Left ventricle myocardium inferior (tissue), 1 donor: ENCODE measurements at regions not wholly inside any gene's neighbourhood (a gene's known extent, or its start where the extent isn't known, plus 50 kb on each side); places are given as distances from the start of the nearest gene placed in this dataset.

Source experiments
- DNase-seq: peaks from one replicate; pipeline ENCODE4 v3.0.0-alpha.2; 2020
- H3K27ac ChIP-seq: fragments of 200-600 bp; replicated peaks from 2 replicates; pipeline ENCODE4 v1.8.0; 2021
- H3K27me3 ChIP-seq: fragments of 200-600 bp; 2 replicates; pipeline ENCODE4 v1.8.0; 2021; ENCODE audit warnings: low read depth
- H3K36me3 ChIP-seq: fragments of 200-600 bp; 2 replicates; pipeline ENCODE4 v1.8.0; 2021
- H3K4me1 ChIP-seq: fragments of 200-600 bp; 2 replicates; pipeline ENCODE4 v1.8.0; 2021
- H3K4me3 ChIP-seq: fragments of 200-600 bp; 2 replicates; pipeline ENCODE4 v1.8.0; 2021; ENCODE audit warnings: mild to moderate bottlenecking, moderate library complexity
- H3K9me3 ChIP-seq: fragments of 200-600 bp; replicated peaks from 2 replicates; pipeline ENCODE4 v1.8.0; 2021
- intact Hi-C: fragments of 100-400 bp; cut with micrococcal nuclease; formaldehyde crosslinking; loops from one replicate; pipeline ENCODE4 v1.11.0; 2022
- TF ChIP-seq, protein P1 (sequence below): fragments of 200-600 bp; IDR thresholded peaks from 2 replicates; pipeline ENCODE4 v1.8.0; 2021; ENCODE audit warnings: antibody characterized with exemption, mild to moderate bottlenecking, borderline replicate concordance
- donor health status: DM: no; HTN: yes; CAD: no; lungs with severe emphysema.

DNA sequence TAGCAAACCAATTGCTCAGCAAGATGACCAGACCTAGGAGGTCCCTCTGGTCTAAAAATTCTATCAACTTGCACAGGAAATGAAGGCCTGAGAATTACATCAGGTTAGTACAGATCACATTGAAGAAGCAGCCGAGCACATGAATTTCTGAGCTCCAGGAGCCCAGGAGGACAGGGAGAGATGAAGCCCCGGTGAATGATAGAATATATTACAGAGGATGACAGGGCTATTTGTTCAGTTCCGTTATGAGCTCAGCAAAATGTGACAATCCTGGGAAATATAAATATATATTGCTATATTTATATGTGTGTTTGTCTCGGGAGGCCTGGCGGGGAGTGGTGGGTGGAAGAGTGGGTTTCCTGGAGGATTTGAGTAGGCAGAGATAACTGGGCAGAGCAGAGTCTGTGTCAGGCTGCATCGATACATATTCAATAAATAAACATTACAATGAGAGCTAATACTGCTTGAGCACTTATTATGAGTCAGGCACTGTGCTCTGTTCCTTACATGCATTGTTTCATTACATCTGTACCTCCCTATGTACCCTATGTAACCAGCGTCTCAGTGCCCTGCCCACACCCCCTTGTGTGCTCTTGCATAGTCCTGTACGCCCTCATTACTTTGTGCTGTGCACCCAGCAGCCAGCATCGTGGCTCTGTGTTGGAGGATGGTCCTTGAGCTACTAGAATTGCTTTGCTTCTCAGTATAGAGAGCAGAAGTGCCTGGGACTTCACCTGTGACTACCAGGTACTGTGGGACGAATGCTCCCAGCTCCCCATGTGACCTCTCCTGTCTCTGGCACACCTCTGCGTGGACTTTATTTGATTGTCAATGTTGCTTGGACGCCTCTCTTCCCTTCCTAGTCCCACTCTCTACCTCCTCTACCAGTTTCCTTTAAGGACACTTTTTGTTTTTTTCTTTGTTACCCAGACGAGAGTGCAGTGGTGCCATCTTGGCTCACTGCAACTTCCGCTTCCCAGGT lies 58.1 kb upstream of the KLF9 start:
- TF ChIP-seq, protein P1, sequence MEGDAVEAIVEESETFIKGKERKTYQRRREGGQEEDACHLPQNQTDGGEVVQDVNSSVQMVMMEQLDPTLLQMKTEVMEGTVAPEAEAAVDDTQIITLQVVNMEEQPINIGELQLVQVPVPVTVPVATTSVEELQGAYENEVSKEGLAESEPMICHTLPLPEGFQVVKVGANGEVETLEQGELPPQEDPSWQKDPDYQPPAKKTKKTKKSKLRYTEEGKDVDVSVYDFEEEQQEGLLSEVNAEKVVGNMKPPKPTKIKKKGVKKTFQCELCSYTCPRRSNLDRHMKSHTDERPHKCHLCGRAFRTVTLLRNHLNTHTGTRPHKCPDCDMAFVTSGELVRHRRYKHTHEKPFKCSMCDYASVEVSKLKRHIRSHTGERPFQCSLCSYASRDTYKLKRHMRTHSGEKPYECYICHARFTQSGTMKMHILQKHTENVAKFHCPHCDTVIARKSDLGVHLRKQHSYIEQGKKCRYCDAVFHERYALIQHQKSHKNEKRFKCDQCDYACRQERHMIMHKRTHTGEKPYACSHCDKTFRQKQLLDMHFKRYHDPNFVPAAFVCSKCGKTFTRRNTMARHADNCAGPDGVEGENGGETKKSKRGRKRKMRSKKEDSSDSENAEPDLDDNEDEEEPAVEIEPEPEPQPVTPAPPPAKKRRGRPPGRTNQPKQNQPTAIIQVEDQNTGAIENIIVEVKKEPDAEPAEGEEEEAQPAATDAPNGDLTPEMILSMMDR, result no peak
- peaks cover 98% of the 10 kb centered on the region for H3K4me1 ChIP-seq
- no peaks in the 10 kb centered on the region for H3K27me3 ChIP-seq
- no peaks in the 10 kb centered on the region for H3K36me3 ChIP-seq
- intact Hi-C loops, result no loop called here
- H3K4me3 ChIP-seq, result no peak overlapping the region
- H3K9me3 ChIP-seq, result no peaks in the 10 kb centered on the region
- DNase-seq, result no peak
- H3K27ac ChIP-seq, result peak overlapping the region; percentile 93

DNA sequence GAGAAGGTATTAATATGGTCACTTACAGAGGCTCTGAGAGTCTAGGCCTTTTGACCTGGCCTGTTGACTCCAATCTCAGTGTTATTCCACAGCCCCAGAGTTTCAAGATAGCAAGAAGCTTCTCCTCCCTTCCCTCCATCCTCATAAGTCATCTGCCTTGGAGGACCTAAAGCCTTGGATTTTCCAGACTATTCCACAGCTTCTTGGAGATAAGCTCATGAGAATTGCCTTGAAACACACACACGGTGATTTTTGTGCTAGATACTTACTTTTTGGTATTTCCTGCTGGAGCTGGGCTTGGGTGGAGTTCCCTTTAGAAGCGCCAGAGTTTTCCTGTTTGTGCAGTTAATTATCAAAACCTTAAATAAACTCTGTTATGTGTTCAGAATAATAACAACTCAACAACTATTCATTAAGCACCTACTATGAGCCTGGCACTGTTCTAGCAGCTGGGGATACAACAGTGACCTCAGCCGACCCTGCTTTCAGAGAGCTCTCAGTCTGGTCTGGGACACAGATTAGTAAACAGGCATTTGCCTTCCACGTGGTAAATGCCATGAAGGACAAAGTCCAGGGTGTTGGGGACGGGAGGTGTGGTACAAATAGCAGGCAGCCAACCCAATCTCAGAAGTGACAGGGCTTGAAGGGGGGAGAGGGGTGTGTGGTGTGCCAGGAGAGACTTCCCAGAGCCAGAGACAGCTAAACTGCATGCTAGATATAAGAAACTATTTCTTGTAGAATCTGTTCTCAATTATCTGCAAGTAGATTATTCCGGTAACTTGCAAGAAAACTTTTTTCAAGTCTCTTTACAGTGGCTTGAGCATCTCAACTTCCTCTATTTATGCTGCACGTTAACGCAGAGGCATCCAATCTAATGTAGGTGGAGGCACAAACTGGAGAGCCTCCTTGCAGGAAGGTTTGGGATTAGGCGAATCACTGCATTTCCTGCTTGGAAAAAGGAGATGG lies 55.9 kb upstream of the KLF9 start:
- Histone ChIP-seq H3K4me1 (peaks cover 92% of the 10 kb centered on the region), H3K27ac (peak overlapping the region; percentile 93), H3K27me3 (no peaks in the 10 kb centered on the region), H3K4me3 (no peak overlapping the region), H3K36me3 (no peaks in the 10 kb centered on the region), H3K9me3 (no peaks in the 10 kb centered on the region)
- TF ChIP-seq, protein P1, result peak; percentile 41
- DNase-seq, result peak; percentile 61
- intact Hi-C loops, result no loop called here

DNA sequence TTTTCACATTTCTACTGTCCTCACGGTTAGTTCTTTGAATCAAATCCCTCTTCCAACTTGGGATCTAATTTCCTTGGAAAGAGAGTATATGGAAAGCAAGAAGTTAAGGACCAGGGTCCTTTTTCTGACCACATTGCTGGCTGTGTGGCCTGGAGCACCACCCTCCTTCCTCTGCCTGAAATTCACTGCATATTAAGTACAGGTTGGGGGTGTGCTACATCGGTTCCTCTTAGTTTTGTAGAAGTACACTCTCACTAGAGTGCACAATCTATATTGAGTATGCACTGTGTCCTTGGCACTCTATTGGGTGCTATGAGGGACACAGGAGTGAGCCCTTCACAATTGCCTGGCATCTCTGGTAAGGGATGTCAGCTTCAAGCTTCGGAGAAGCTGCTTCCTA lies 53.8 kb upstream of the KLF9 start:
- Histone ChIP-seq H3K36me3 (no peaks in the 10 kb centered on the region), H3K27ac (peak overlapping the region; percentile 93), H3K4me1 (peaks cover 74% of the 10 kb centered on the region), H3K4me3 (no peak overlapping the region), H3K9me3 (no peaks in the 10 kb centered on the region), H3K27me3 (no peaks in the 10 kb centered on the region)
- intact Hi-C loops, result loop anchor here (5.0 kb wide), 1 partner anchor 46 kb away; no protein-coding TSS in a partner anchor
- TF ChIP-seq, protein P1, result no peak
- no peak for DNase-seq

DNA sequence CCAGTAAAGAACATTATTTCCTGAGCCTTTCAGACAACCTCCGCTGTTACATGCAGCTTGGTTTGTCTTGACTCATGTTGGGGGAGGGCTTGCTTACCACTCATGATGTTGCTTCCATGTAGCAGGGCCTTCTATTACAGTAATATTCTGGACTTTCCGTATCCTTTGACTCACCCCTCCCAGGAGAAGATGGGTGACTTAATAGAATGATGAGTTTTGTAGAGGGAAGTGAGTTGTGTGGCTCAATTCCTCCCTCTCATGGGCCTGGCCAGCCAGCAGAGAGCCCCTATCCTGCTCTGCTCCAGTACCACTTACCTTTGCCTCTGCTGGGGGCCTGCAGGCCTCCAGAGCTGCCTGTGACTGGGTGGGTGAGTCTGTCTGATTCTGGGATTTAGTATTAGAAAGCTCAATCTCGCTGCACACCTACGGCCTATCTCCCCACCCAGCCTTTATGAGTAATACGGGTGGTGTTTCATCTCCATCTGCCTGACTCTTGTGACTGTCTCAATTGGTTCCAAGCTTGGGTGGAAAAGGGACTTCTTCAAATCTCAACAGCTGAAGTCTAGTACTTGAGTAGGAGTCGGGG lies 52.6 kb upstream of the KLF9 start:
- no peak for DNase-seq
- intact Hi-C loops, result loop anchor here (5.0 kb wide), 1 partner anchor 45 kb away; no protein-coding TSS in a partner anchor
- Histone ChIP-seq H3K9me3 (no peaks in the 10 kb centered on the region), H3K36me3 (no peaks in the 10 kb centered on the region), H3K27me3 (no peaks in the 10 kb centered on the region), H3K4me3 (no peak overlapping the region), H3K27ac (peak overlapping the region; percentile 93), H3K4me1 (peaks cover 66% of the 10 kb centered on the region)
- TF ChIP-seq, protein P1, result no peak

DNA sequence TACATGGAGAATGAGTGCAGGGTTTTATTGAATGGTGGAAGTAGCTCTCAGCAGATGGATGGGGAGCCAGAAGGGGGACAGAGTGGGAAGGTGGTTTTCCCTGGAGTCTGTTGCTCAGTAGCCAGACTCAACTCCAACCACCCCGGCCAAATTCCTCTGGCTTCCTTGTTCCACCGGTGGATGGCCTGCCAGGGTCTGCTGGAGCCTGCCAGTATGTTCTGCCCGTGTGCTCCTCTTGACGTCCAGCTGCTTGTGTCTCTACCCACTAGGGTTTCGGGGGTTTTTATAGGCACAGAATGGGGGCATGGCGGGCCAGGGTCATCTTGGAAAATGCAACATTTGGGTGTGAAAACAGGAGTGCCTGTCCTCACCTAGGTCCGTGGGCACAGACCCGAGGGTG lies 51.4 kb upstream of the KLF9 start:
- intact Hi-C loops, result loop anchor here (5.0 kb wide), 1 partner anchor 44 kb away; no protein-coding TSS in a partner anchor
- DNase-seq, result no peak
- no peak overlapping the region for H3K27ac ChIP-seq

More for the DNA sequence above, 51.4 kb upstream of the KLF9 start:
- H3K4me3 ChIP-seq, result no peak overlapping the region
- H3K9me3 ChIP-seq, result no peaks in the 10 kb centered on the region
- H3K4me1 ChIP-seq, result peaks cover 54% of the 10 kb centered on the region
- H3K36me3 ChIP-seq, result no peaks in the 10 kb centered on the region
- H3K27me3 ChIP-seq, result no peaks in the 10 kb centered on the region
- TF ChIP-seq, protein P1, result no peak
